GM12878 (cell line): ENCODE measurements at regions not wholly inside any gene's neighbourhood (a gene's known extent, or its start where the extent isn't known, plus 50 kb on each side); places are given as distances from the start of the nearest gene placed in this dataset.
A peak's percentile ranks its signal among the peaks of the same experiment; 100 is the strongest.

Experiments used
- ATAC-seq: fragments of 200-7000 bp; cut with Tn5 transposase; 3 replicates; pipeline ENCODE4 v1.9.1; 2020; ENCODE audit warnings: mild to moderate bottlenecking, moderate library complexity
- BruUV-seq: library from RNA; stranded (reverse); fragments of 400-500 nt; replicated peaks from 2 replicates; lab custom pipeline; 2021; lab: Mats Ljungman, UMichigan
- CTCF ChIA-PET: fragments of 300-600 bp; sonication (Branson Sonifier 250); formaldehyde crosslinking; extraction: SDS; loops from one replicate; lab custom pipeline; 2021; ENCODE audit warnings: inconsistent platforms; lab: Yijun Ruan, JAX
- POLR2A ChIA-PET: fragments of 350-600 bp; formaldehyde crosslinking; extraction: SDS; loops from one replicate; lab custom pipeline; 2021; ENCODE audit warnings: inconsistent platforms; lab: Charles Lee
- RAD21 ChIA-PET: fragments of 300-600 bp; sonication (Branson Sonifier 250); formaldehyde crosslinking; loops from one replicate; lab custom pipeline; 2023; ENCODE audit warnings: antibody characterized with exemption; ENCODE audit not compliant: unreplicated experiment; lab: Charles Lee
- SMC1A ChIA-PET: fragments of 300-600 bp; sonication (Branson Sonifier 250); formaldehyde crosslinking; loops from one replicate; lab custom pipeline; 2023; ENCODE audit not compliant: unreplicated experiment, uncharacterized antibody; lab: Charles Lee
- DNase-seq: peaks from one replicate; pipeline ENCODE4 v3.0.0-alpha.2; 2011; ENCODE audit warnings: low read depth, low spot score
- FAIRE-seq: peaks from 3 replicates; lab custom pipeline; 2011; peaks lifted over from hg19 to GRCh38; lab: Jason Lieb, UNC
- H2AFZ ChIP-seq: 2 replicates; pipeline ENCODE4 v1.6.0; 2011; ENCODE audit warnings: low read depth, low read length, control low read depth; ENCODE audit not compliant: control insufficient read depth
- H3K27ac ChIP-seq: 2 replicates; pipeline ENCODE4 v1.5.1; 2011; ENCODE audit warnings: control low read depth; ENCODE audit not compliant: control insufficient read depth, insufficient read depth
- H3K27me3 ChIP-seq, 2 experiments: replicated peaks in 1 of 2; 2 replicates each; pipeline versions ENCODE4 v1.6.0 to v1.6.1; 2011; ENCODE audit warnings: low read length in 1 of 2; ENCODE audit not compliant: control insufficient read depth in 2 of 2, insufficient read depth in 2 of 2
- H3K36me3 ChIP-seq, 2 experiments: 2 replicates each; pipeline ENCODE4 v1.5.1; 2011; ENCODE audit warnings: low read length in 1 of 2; ENCODE audit not compliant: control insufficient read depth in 2 of 2, insufficient read depth in 2 of 2
- H3K4me1 ChIP-seq: 2 replicates; pipeline ENCODE4 v1.6.1; 2011; ENCODE audit warnings: mild to moderate bottlenecking, low read length, moderate library complexity, mixed read lengths; ENCODE audit not compliant: control insufficient read depth, insufficient read depth
- H3K4me2 ChIP-seq: 2 replicates; pipeline ENCODE4 v1.6.0; 2011; ENCODE audit warnings: control low read depth; ENCODE audit not compliant: control insufficient read depth, insufficient read depth
- H3K4me3 ChIP-seq: fragments of 200-600 bp; sonication (generic); 2 replicates; pipeline ENCODE4 v1.5.1; 2016
- H3K79me2 ChIP-seq: 2 replicates; pipeline ENCODE4 v1.6.0; 2011; ENCODE audit warnings: low read length; ENCODE audit not compliant: control insufficient read depth, insufficient read depth
- H3K9ac ChIP-seq: 2 replicates; pipeline ENCODE4 v1.8.0; 2011; ENCODE audit warnings: low read length, control low read depth, mixed read lengths; ENCODE audit not compliant: control insufficient read depth, insufficient read depth
- H3K9me3 ChIP-seq: replicated peaks from 3 replicates; pipeline ENCODE4 v1.5.1; 2011; ENCODE audit warnings: mild to moderate bottlenecking, low read length; ENCODE audit not compliant: control insufficient read depth, insufficient read depth
- H4K20me1 ChIP-seq: 2 replicates; pipeline ENCODE4 v1.6.0; 2011; ENCODE audit not compliant: control insufficient read depth, insufficient read depth
- E2F8 ChIP-seq: fragments of 450-650 bp; IDR thresholded peaks from 2 replicates; pipeline ENCODE4 v1.6.1; 2018; ENCODE audit warnings: mild to moderate bottlenecking, low read depth, moderate library complexity; ENCODE audit not compliant: partially characterized antibody
- EGR1 ChIP-seq, 2 experiments: IDR thresholded peaks; 1 replicate in 1 of 2; 2 replicates in 1 of 2; pipeline ENCODE4 v1.6.1; 2011 to 2012; ENCODE audit warnings: low read depth in 2 of 2, low read length in 2 of 2, borderline replicate concordance in 1 of 2, mild to moderate bottlenecking in 1 of 2, moderate library complexity in 1 of 2
- HCFC1 ChIP-seq: fragments of 150-350 bp; IDR thresholded peaks from 2 replicates; pipeline ENCODE4 v1.6.1; 2014; ENCODE audit warnings: low read length
- PML ChIP-seq: IDR thresholded peaks from 2 replicates; pipeline ENCODE4 v1.6.1; 2012; ENCODE audit warnings: low read length, inconsistent platforms
- RFX5 ChIP-seq: IDR thresholded peaks from 2 replicates; pipeline ENCODE4 v1.6.1; 2011; ENCODE audit warnings: low read depth, low read length, improper control_type of control experiment
- WGBS: methylation state at CpG from one replicate; pipeline ENCODE4 v1.1.6; 2016; ENCODE audit warnings: low lambda C conversion rate; ENCODE audit not compliant: insufficient replicate concordance, insufficient coverage; ENCODE audit errors: missing lambda C conversion rate; 5-methylcytosine and 5-hydroxymethylcytosine counted together
- in situ Hi-C: fragments of 300-500 bp; cut with MboI; formaldehyde crosslinking; loops from 9 replicates; pipeline ENCODE4 v1.14.3; 2018; ENCODE audit warnings: mixed read lengths
- intact Hi-C: fragments of 100-400 bp; cut with micrococcal nuclease; formaldehyde crosslinking; loops from one replicate; pipeline ENCODE4 v1.14.2; 2022; ENCODE audit not compliant: unreplicated experiment

GRCh38 chr2:55119711-55120487 is 69.6 kb upstream of the RTN4 start:
- in situ Hi-C loops (no loop called here), intact Hi-C loops (no loop called here)
- ChIA-PET SMC1A (interaction anchor here (0.6 to 1.9 kb wide), 9 partner anchors 11 to 243 kb away, joined by 3 to 7 read pairs (median 4); no protein-coding TSS in a partner anchor), POLR2A (interaction anchor here (0.5 to 0.9 kb wide), 2 partner anchors 15 to 120 kb away, joined by 3 to 4 read pairs; no protein-coding TSS in a partner anchor), CTCF (interaction anchor here (1.2 to 1.8 kb wide), 4 partner anchors 9 to 48 kb away, joined by 3 to 5 read pairs (median 3); no protein-coding TSS in a partner anchor), RAD21 (interaction anchor here (1.0 kb wide), 1 partner anchor 34 kb away, joined by 3 read pairs; no protein-coding TSS in a partner anchor)
- no peaks in the 10 kb centered on the region for H3K79me2 ChIP-seq
- H3K36me3 ChIP-seq, result no peaks in the 10 kb centered on the region
- no peak for DNase-seq
- H3K9me3 ChIP-seq, result no peaks in the 10 kb centered on the region
- H3K4me3 ChIP-seq, result no peak overlapping the region
- ATAC-seq, result no peak
- H3K4me2 ChIP-seq, result no peak overlapping the region
- TF ChIP-seq RFX5 (no peak), E2F8 (no peak), HCFC1 (no peak), PML (no peak), EGR1 (IDR thresholded peaks at IDR 0.05; ENCODE audit: borderline replicate concordance in 1 of 2, low read depth in 2 of 2, low read length in 2 of 2) (no peak)
- H3K9ac ChIP-seq, result no peak overlapping the region
- H3K27ac ChIP-seq, result no peak overlapping the region
- WGBS, result 87% methylated on average over 10 of the region's 10 CpGs
- BruUV-seq, result no TSS peak
- no peaks in the 10 kb centered on the region for H4K20me1 ChIP-seq
- no peak for FAIRE-seq
- peaks cover 15% of the 10 kb centered on the region for H3K4me1 ChIP-seq
- H2AFZ ChIP-seq, result peak overlapping the region; percentile 21; the same call in 1 of the 2 replicates
- H3K27me3 ChIP-seq, result no peaks in the 10 kb centered on the region
